B cell (primary cell): ENCODE measurements at regions not wholly inside any gene's neighbourhood (a gene's known extent, or its start where the extent isn't known, plus 50 kb on each side); places are given as distances from the start of the nearest gene placed in this dataset.

Experiments used
- EZH2 ChIP-seq: IDR thresholded peaks from 2 replicates; pipeline ENCODE4 v1.6.1; 2012; ENCODE audit warnings: borderline replicate concordance, low read depth, mild to moderate bottlenecking, moderate library complexity, low read length; ENCODE audit not compliant: insufficient read depth, poor library complexity, severe bottlenecking
- TF ChIP-seq, protein P1 (sequence below): fragments of 200-600 bp; IDR thresholded peaks from one replicate; pipeline ENCODE4 v1.8.0; 2022; ENCODE audit warnings: antibody characterized with exemption, mild to moderate bottlenecking

DNA sequence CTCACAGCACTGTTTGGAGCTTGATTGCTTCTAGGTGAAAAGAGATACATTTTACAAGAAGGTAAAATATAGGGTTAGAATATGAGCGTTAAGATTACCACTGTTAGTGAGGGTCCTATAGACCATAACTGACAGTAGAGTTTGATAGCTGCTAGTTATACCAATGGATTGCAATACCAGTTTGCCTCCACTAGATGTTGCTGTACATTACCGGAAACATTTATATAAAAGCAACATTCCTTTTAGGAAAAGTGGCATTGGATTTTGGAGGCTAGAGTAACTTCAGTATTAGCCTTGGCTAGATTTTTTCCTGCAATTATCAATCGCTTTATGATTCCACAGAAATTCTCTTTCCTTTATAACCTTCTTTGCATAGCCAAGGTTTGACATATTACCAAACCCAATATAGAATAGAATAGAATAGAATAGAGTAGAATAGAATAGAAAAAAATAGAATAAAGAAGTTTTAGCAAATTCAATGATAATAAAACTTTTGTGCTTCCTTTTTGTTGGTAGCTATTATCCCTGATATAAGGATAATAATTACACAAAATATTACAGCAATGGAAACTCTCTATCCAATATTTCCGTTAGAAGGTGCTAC, 1093.6 kb upstream of the ALCAM start:
- TF ChIP-seq, protein P1, sequence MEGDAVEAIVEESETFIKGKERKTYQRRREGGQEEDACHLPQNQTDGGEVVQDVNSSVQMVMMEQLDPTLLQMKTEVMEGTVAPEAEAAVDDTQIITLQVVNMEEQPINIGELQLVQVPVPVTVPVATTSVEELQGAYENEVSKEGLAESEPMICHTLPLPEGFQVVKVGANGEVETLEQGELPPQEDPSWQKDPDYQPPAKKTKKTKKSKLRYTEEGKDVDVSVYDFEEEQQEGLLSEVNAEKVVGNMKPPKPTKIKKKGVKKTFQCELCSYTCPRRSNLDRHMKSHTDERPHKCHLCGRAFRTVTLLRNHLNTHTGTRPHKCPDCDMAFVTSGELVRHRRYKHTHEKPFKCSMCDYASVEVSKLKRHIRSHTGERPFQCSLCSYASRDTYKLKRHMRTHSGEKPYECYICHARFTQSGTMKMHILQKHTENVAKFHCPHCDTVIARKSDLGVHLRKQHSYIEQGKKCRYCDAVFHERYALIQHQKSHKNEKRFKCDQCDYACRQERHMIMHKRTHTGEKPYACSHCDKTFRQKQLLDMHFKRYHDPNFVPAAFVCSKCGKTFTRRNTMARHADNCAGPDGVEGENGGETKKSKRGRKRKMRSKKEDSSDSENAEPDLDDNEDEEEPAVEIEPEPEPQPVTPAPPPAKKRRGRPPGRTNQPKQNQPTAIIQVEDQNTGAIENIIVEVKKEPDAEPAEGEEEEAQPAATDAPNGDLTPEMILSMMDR: peak; percentile 81
- TF ChIP-seq EZH2: no peak
